ENCODE measurements at regions not wholly inside any gene's neighbourhood (a gene's known extent, or its start where the extent isn't known, plus 50 kb on each side); places are given as distances from the start of the nearest gene placed in this dataset.

GRCh38 chr12:84643993-84644392 is 268.6 kb downstream of the SLC6A15 start:
- no peak for TF ChIP-seq CTCF (IDR thresholded peaks at IDR 0.05; ENCODE audit: borderline replicate concordance)
- no peak overlapping the region for H3K4me3 ChIP-seq
- DNase-seq = no peak
- no peaks in the 10 kb centered on the region for H3K4me1 ChIP-seq
- H3K36me3 ChIP-seq = no peaks in the 10 kb centered on the region
- intact Hi-C loops (cut with micrococcal nuclease) = no loop called here
- no peaks in the 10 kb centered on the region for H3K9me3 ChIP-seq (replicated peaks)
- no peak overlapping the region for H3K27ac ChIP-seq (replicated peaks)
- H3K27me3 ChIP-seq (ENCODE audit: low read depth) = no peaks in the 10 kb centered on the region

GRCh38 chr12:84641940-84642545 is 270.6 kb downstream of the SLC6A15 start:
- Histone ChIP-seq H3K36me3 (no peaks in the 10 kb centered on the region), H3K9me3 (replicated peaks) (no peaks in the 10 kb centered on the region), H3K27ac (replicated peaks) (no peak overlapping the region), H3K4me1 (no peaks in the 10 kb centered on the region), H3K4me3 (no peak overlapping the region), H3K27me3 (ENCODE audit: low read depth) (no peaks in the 10 kb centered on the region)
- no peak for TF ChIP-seq CTCF (IDR thresholded peaks at IDR 0.05; ENCODE audit: borderline replicate concordance)
- DNase-seq = no peak
- intact Hi-C loops (cut with micrococcal nuclease) = no loop called here

GRCh38 chr12:84638811-84639368 is 273.7 kb downstream of the SLC6A15 start:
- intact Hi-C loops (cut with micrococcal nuclease) = no loop called here
- no peak overlapping the region for H3K4me3 ChIP-seq
- TF ChIP-seq CTCF (IDR thresholded peaks at IDR 0.05; ENCODE audit: borderline replicate concordance) = no peak
- H3K36me3 ChIP-seq = no peaks in the 10 kb centered on the region
- H3K27ac ChIP-seq (replicated peaks) = no peak overlapping the region
- H3K27me3 ChIP-seq (ENCODE audit: low read depth) = no peaks in the 10 kb centered on the region
- H3K4me1 ChIP-seq = no peaks in the 10 kb centered on the region
- DNase-seq = no peak
- no peaks in the 10 kb centered on the region for H3K9me3 ChIP-seq (replicated peaks)

- DNase-seq = no peak
- no peaks in the 10 kb centered on the region for H3K4me1 ChIP-seq
- no peaks in the 10 kb centered on the region for H3K9me3 ChIP-seq (replicated peaks)
- TF ChIP-seq CTCF (IDR thresholded peaks at IDR 0.05; ENCODE audit: borderline replicate concordance) = no peak
- intact Hi-C loops (cut with micrococcal nuclease) = no loop called here
- H3K27ac ChIP-seq (replicated peaks) = no peak overlapping the region
- no peaks in the 10 kb centered on the region for H3K27me3 ChIP-seq (ENCODE audit: low read depth)
- H3K36me3 ChIP-seq = no peaks in the 10 kb centered on the region
- H3K4me3 ChIP-seq = no peak overlapping the region
Measured at GRCh38 chr12:84637926-84638325, 274.7 kb downstream of the SLC6A15 start.

- no peak for TF ChIP-seq CTCF (IDR thresholded peaks at IDR 0.05; ENCODE audit: borderline replicate concordance)
- Histone ChIP-seq H3K9me3 (replicated peaks) (no peaks in the 10 kb centered on the region), H3K27me3 (ENCODE audit: low read depth) (no peaks in the 10 kb centered on the region), H3K36me3 (no peaks in the 10 kb centered on the region), H3K4me3 (no peak overlapping the region), H3K4me1 (no peaks in the 10 kb centered on the region), H3K27ac (replicated peaks) (no peak overlapping the region)
- intact Hi-C loops (cut with micrococcal nuclease) = no loop called here
- DNase-seq = no peak
Measured at GRCh38 chr12:84636801-84637290, 275.8 kb downstream of the SLC6A15 start.
